IMR-90 (cell line): ENCODE measurements at regions not wholly inside any gene's neighbourhood (a gene's known extent, or its start where the extent isn't known, plus 50 kb on each side); places are given as distances from the start of the nearest gene placed in this dataset.

ENCODE experiments used
- ATAC-seq: fragments of 200-7000 bp; cut with Tn5 transposase; 2 replicates; pipeline ENCODE4 v1.9.1; 2020; ENCODE audit warnings: low read depth, mild to moderate bottlenecking, moderate library complexity
- BruUV-seq: library from RNA; stranded (reverse); fragments of 400-500 nt; replicated peaks from 2 replicates; lab custom pipeline; 2021; lab: Mats Ljungman, UMichigan
- CTCF ChIA-PET: fragments of 300-600 bp; formaldehyde crosslinking; extraction: SDS; loops from one replicate; lab custom pipeline; 2021; ENCODE audit warnings: antibody characterized with exemption; lab: Yijun Ruan, JAX
- POLR2A ChIA-PET: fragments of 300-600 bp; sonication (Branson Sonifier 250); formaldehyde crosslinking; loops from one replicate; lab custom pipeline; 2022; ENCODE audit warnings: antibody characterized with exemption; ENCODE audit not compliant: unreplicated experiment; lab: Charles Lee
- DNase-seq: peaks from one replicate; pipeline ENCODE4 v3.0.0; 2013
- H2AFZ ChIP-seq: replicated peaks from 2 replicates; pipeline ENCODE3; 2013; ENCODE audit warnings: low read length, mild to moderate bottlenecking; ENCODE audit not compliant: poor library complexity
- H2AK5ac ChIP-seq: 2 replicates; pipeline ENCODE4 v1.6.1; 2013; ENCODE audit warnings: low read depth, low read length, inconsistent platforms
- H2AK9ac ChIP-seq: replicated peaks from 2 replicates; pipeline ENCODE3; 2013; ENCODE audit warnings: mild to moderate bottlenecking, low read depth, low read length, moderate library complexity; ENCODE audit not compliant: poor library complexity
- H2BK120ac ChIP-seq: 2 replicates; pipeline ENCODE4 v1.6.1; 2013; ENCODE audit warnings: low read depth, low read length, inconsistent platforms
- H2BK15ac ChIP-seq: 3 replicates; pipeline ENCODE4 v1.6.1; 2013; ENCODE audit warnings: low read depth, low read length, inconsistent platforms
- H2BK20ac ChIP-seq: 2 replicates; pipeline ENCODE4 v1.6.1; 2013; ENCODE audit warnings: low read depth, mild to moderate bottlenecking, inconsistent platforms, low read length, moderate library complexity
- H2BK5ac ChIP-seq: 2 replicates; pipeline ENCODE4 v1.6.1; 2013; ENCODE audit warnings: mild to moderate bottlenecking, low read depth, low read length, inconsistent platforms; ENCODE audit not compliant: poor library complexity, severe bottlenecking
- H3K14ac ChIP-seq: replicated peaks from 2 replicates; pipeline ENCODE4 v1.6.1; 2013; ENCODE audit warnings: low read depth, low read length, inconsistent platforms
- H3K18ac ChIP-seq: 2 replicates; pipeline ENCODE4 v1.6.1; 2013; ENCODE audit warnings: low read depth, low read length, control low read depth
- H3K23ac ChIP-seq: 2 replicates; pipeline ENCODE4 v1.6.1; 2013; ENCODE audit warnings: low read depth, low read length, inconsistent platforms
- H3K27ac ChIP-seq: 2 replicates; pipeline ENCODE4 v1.5.1; 2013; ENCODE audit warnings: mild to moderate bottlenecking, control low read depth, low read length; ENCODE audit not compliant: insufficient read depth
- H3K27me3 ChIP-seq: 2 replicates; pipeline ENCODE4 v1.6.1; 2013; ENCODE audit warnings: low read length; ENCODE audit not compliant: control insufficient read depth, insufficient read depth
- H3K36me3 ChIP-seq: 2 replicates; pipeline ENCODE4 v1.6.1; 2013; ENCODE audit warnings: low read length, mixed read lengths; ENCODE audit not compliant: control insufficient read depth, insufficient read depth
- H3K4ac ChIP-seq: 2 replicates; pipeline ENCODE4 v1.6.1; 2013; ENCODE audit warnings: low read depth, low read length, inconsistent platforms
- H3K4me1 ChIP-seq: 2 replicates; pipeline ENCODE4 v1.6.1; 2013; ENCODE audit warnings: low read length, mixed read lengths; ENCODE audit not compliant: control insufficient read depth, insufficient read depth
- H3K4me2 ChIP-seq: 2 replicates; pipeline ENCODE4 v1.6.1; 2013; ENCODE audit warnings: low read depth, mild to moderate bottlenecking, control low read depth, low read length, moderate library complexity
- H3K4me3 ChIP-seq: 2 replicates; pipeline ENCODE4 v1.5.1; 2013; ENCODE audit warnings: low read depth, mild to moderate bottlenecking, control low read depth, low read length, moderate library complexity; ENCODE audit not compliant: insufficient read depth
- H3K56ac ChIP-seq: 2 replicates; pipeline ENCODE4 v1.6.1; 2013; ENCODE audit warnings: low read length, inconsistent platforms; ENCODE audit not compliant: insufficient read depth; ENCODE audit errors: extremely low read depth
- H3K79me1 ChIP-seq, 2 experiments: 2 replicates each; pipeline ENCODE4 v1.6.1; 2013; ENCODE audit warnings: low read length in 2 of 2, inconsistent platforms in 1 of 2, low read depth in 1 of 2
- H3K9ac ChIP-seq: 2 replicates; pipeline ENCODE4 v1.6.1; 2013; ENCODE audit warnings: low read depth, low read length, control low read depth
- H3K9me1 ChIP-seq: 2 replicates; pipeline ENCODE4 v1.6.1; 2013; ENCODE audit warnings: low read length, inconsistent platforms; ENCODE audit not compliant: insufficient read depth
- H3K9me3 ChIP-seq: 2 replicates; pipeline ENCODE4 v1.6.1; 2013; ENCODE audit warnings: low read length; ENCODE audit not compliant: control insufficient read depth, insufficient read depth
- H4K20me1 ChIP-seq: 2 replicates; pipeline ENCODE4 v1.6.1; 2013; ENCODE audit warnings: low read length, inconsistent platforms; ENCODE audit not compliant: insufficient read depth
- H4K5ac ChIP-seq: 2 replicates; pipeline ENCODE4 v1.6.1; 2013; ENCODE audit warnings: mild to moderate bottlenecking, low read depth, low read length, control low read depth
- H4K8ac ChIP-seq, 2 experiments: 2 replicates each; pipeline ENCODE4 v1.6.1; 2013; ENCODE audit warnings: low read depth in 2 of 2, low read length in 2 of 2, control low read depth in 1 of 2, inconsistent platforms in 1 of 2
- H4K91ac ChIP-seq: 2 replicates; pipeline ENCODE4 v1.6.1; 2013; ENCODE audit warnings: low read depth, low read length, inconsistent platforms; ENCODE audit not compliant: insufficient read depth
- BHLHE40 ChIP-seq: fragments of 150-350 bp; IDR thresholded peaks from 2 replicates; pipeline ENCODE4 v1.6.1; 2016; ENCODE audit warnings: mild to moderate bottlenecking, low read depth, low read length
- CHD1 ChIP-seq: IDR thresholded peaks from 2 replicates; pipeline ENCODE4 v1.6.1; 2012; ENCODE audit warnings: low read depth, low read length, improper control_type of control experiment
- FOS ChIP-seq: fragments of 150-350 bp; IDR thresholded peaks from 2 replicates; pipeline ENCODE4 v1.6.1; 2016; ENCODE audit warnings: low read depth, low read length
- MAZ ChIP-seq: IDR thresholded peaks from 2 replicates; pipeline ENCODE4 v1.6.1; 2012; ENCODE audit warnings: low read depth, mild to moderate bottlenecking, low read length, improper control_type of control experiment, moderate library complexity, borderline replicate concordance
- MXI1 ChIP-seq: IDR thresholded peaks from 2 replicates; pipeline ENCODE4 v1.6.1; 2012; ENCODE audit warnings: low read depth, mild to moderate bottlenecking, low read length, moderate library complexity, borderline replicate concordance
- POLR2A ChIP-seq: IDR thresholded peaks from 2 replicates; pipeline ENCODE4 v1.6.1; 2012; ENCODE audit warnings: mild to moderate bottlenecking, low read depth, low read length
- RFX5 ChIP-seq: IDR thresholded peaks from 2 replicates; pipeline ENCODE4 v1.8.0; 2012; ENCODE audit warnings: low read depth, mild to moderate bottlenecking, low read length, moderate library complexity
- SMC3 ChIP-seq: fragments of 150-350 bp; IDR thresholded peaks from 2 replicates; pipeline ENCODE4 v1.6.1; 2016; ENCODE audit warnings: low read depth, mild to moderate bottlenecking, antibody characterized with exemption, low read length, moderate library complexity
- whole genome bisulfite sequencing, 2 experiments: methylation state at CpG; one replicate each; pipeline versions ENCODE4 v1.1.5 to v1.1.7; 2013; ENCODE audit warnings: missing lambda C conversion rate in 2 of 2; ENCODE audit not compliant: insufficient read length in 1 of 2; ENCODE audit errors: extremely low coverage in 2 of 2; 5-methylcytosine and 5-hydroxymethylcytosine counted together
- dilution Hi-C: fragments of 300-500 bp; cut with HindIII; formaldehyde crosslinking; loops from one replicate; pipeline ENCODE4 v1.14.3; 2018; ENCODE audit warnings: low sequenced_read_pairs; ENCODE audit not compliant: unreplicated experiment
- in situ Hi-C: fragments of 300-500 bp; cut with MboI; formaldehyde crosslinking; loops from 3 replicates; pipeline ENCODE4 v1.14.3; 2019; ENCODE audit warnings: low sequenced_read_pairs, inconsistent platforms, mixed read lengths
- intact Hi-C: fragments of 100-400 bp; cut with micrococcal nuclease; formaldehyde crosslinking; loops from 2 replicates; pipeline ENCODE4 v1.10.0; 2022
- TF ChIP-seq, protein P1 (sequence below): fragments of 150-350 bp; IDR thresholded peaks from 2 replicates; pipeline ENCODE4 v1.6.1; 2016; ENCODE audit warnings: low read depth, mild to moderate bottlenecking, low read length, moderate library complexity, borderline replicate concordance
- TF ChIP-seq, protein P2 (sequence below): fragments of 150-350 bp; IDR thresholded peaks from 2 replicates; pipeline ENCODE4 v1.6.1; 2017; ENCODE audit warnings: mild to moderate bottlenecking, antibody characterized with exemption, low read length, low read depth
- TF ChIP-seq, protein P3 (sequence below): conservative IDR thresholded peaks from 2 replicates; pipeline ENCODE4 v1.5.1; 2012; ENCODE audit warnings: mild to moderate bottlenecking, low read depth, low read length, improper control_type of control experiment

DNA sequence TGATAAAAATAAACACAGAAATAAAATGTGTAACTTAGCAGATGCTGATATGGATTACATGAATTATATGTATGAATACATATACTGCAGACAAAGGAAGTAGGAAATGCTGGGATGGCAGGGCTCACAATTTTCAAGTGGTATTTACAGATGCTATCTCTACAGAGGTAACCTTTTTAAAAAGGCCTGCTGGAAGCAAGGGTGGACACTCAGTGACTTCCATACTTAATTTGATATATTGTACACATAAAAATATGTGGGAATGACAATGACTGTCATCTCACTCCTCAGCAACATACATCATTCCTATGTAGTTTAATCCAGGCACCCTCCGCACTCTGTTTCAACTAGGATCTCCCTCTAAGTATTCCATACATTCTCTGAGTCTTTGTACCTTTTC is 452.9 kb downstream of the DTHD1 start:
- Histone ChIP-seq H3K9me3 (peaks cover 9% of the 10 kb centered on the region), H3K4me2 (no peak overlapping the region), H2AFZ (no peak overlapping the region), H3K79me1 (no peaks in the 10 kb centered on the region), H2BK15ac (no peak overlapping the region), H4K20me1 (no peaks in the 10 kb centered on the region), H2AK9ac (no peak overlapping the region), H2BK120ac (no peak overlapping the region), H3K18ac (no peak overlapping the region), H4K8ac (no peak overlapping the region), H3K4ac (no peak overlapping the region), H2AK5ac (no peak overlapping the region), H4K5ac (no peak overlapping the region), H3K56ac (no peak overlapping the region), H3K14ac (no peak overlapping the region), H2BK5ac (no peak overlapping the region), H3K36me3 (no peaks in the 10 kb centered on the region), H3K9me1 (no peaks in the 10 kb centered on the region), H3K9ac (no peak overlapping the region), H3K27me3 (no peaks in the 10 kb centered on the region), H3K4me3 (no peak overlapping the region), H3K4me1 (no peaks in the 10 kb centered on the region), H3K27ac (no peak overlapping the region), H2BK20ac (no peak overlapping the region), H3K23ac (no peak overlapping the region), H4K91ac (no peak overlapping the region)
- dilution Hi-C loops (no loop called here), in situ Hi-C loops (no loop called here), intact Hi-C loops (no loop called here)
- WGBS, 2 experiments = no CpG with 5 or more reads among the region's 1 CpG
- POLR2A ChIA-PET = no interaction called here
- TF ChIP-seq, protein P1, sequence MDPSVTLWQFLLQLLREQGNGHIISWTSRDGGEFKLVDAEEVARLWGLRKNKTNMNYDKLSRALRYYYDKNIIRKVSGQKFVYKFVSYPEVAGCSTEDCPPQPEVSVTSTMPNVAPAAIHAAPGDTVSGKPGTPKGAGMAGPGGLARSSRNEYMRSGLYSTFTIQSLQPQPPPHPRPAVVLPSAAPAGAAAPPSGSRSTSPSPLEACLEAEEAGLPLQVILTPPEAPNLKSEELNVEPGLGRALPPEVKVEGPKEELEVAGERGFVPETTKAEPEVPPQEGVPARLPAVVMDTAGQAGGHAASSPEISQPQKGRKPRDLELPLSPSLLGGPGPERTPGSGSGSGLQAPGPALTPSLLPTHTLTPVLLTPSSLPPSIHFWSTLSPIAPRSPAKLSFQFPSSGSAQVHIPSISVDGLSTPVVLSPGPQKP = no peak
- TF ChIP-seq BHLHE40 (no peak), MXI1 (no peak), CHD1 (no peak), RFX5 (no peak), MAZ (no peak), SMC3 (no peak), POLR2A (no peak), FOS (no peak)
- TF ChIP-seq, protein P2, sequence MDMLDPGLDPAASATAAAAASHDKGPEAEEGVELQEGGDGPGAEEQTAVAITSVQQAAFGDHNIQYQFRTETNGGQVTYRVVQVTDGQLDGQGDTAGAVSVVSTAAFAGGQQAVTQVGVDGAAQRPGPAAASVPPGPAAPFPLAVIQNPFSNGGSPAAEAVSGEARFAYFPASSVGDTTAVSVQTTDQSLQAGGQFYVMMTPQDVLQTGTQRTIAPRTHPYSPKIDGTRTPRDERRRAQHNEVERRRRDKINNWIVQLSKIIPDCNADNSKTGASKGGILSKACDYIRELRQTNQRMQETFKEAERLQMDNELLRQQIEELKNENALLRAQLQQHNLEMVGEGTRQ = no peak
- TF ChIP-seq, protein P3, sequence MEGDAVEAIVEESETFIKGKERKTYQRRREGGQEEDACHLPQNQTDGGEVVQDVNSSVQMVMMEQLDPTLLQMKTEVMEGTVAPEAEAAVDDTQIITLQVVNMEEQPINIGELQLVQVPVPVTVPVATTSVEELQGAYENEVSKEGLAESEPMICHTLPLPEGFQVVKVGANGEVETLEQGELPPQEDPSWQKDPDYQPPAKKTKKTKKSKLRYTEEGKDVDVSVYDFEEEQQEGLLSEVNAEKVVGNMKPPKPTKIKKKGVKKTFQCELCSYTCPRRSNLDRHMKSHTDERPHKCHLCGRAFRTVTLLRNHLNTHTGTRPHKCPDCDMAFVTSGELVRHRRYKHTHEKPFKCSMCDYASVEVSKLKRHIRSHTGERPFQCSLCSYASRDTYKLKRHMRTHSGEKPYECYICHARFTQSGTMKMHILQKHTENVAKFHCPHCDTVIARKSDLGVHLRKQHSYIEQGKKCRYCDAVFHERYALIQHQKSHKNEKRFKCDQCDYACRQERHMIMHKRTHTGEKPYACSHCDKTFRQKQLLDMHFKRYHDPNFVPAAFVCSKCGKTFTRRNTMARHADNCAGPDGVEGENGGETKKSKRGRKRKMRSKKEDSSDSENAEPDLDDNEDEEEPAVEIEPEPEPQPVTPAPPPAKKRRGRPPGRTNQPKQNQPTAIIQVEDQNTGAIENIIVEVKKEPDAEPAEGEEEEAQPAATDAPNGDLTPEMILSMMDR = no peak
- BruUV-seq = no TSS peak
- DNase-seq = no peak
- CTCF ChIA-PET = no interaction called here
- no peak for ATAC-seq
